ENCODE measurements at regions not wholly inside any gene's neighbourhood (a gene's known extent, or its start where the extent isn't known, plus 50 kb on each side); places are given as distances from the start of the nearest gene placed in this dataset.

DNA sequence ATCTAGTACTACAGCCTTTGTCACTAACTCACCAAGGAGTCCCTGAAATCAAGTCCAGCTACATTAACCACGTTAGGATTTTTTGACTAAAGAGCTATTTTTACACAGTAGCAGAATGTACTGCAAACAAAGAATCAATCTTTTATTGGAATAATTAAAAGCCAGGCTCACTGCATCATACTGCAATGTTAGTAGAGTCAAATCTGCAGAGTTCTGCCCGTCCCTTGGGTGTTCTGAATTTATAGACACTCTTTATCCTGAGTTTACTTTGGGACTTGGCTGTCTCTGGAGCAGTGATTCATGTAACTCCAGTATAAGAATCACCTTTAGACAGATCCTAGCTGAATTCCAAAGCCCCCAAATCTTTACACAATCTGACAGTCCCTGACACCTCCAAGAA lies 127.9 kb upstream of the THSD7B start:
- TF ChIP-seq BACH1 (IDR thresholded peaks at IDR 0.05; ENCODE audit: borderline replicate concordance) (no peak), HDAC6 (IDR thresholded peaks at IDR 0.05; ENCODE audit: unreplicated experiment) (no peak), SIX5 (IDR thresholded peaks at IDR 0.05; ENCODE audit: low read depth, low read length, severe bottlenecking) (no peak), YY1 (IDR thresholded peaks at IDR 0.05; ENCODE audit: low read depth, low read length) (no peak), KDM1A (IDR thresholded peaks at IDR 0.05; ENCODE audit: borderline replicate concordance) (no peak), CREM (IDR thresholded peaks at IDR 0.05; ENCODE audit: low read depth) (no peak), EGR1 (IDR thresholded peaks at IDR 0.05; ENCODE audit: borderline replicate concordance in 1 of 2, low read depth in 2 of 2, low read length in 2 of 2) (no peak), RCOR1 (conservative IDR thresholded peaks at IDR 0.05; ENCODE audit: low read depth, low read length) (no peak)
- TF ChIP-seq, protein P1, sequence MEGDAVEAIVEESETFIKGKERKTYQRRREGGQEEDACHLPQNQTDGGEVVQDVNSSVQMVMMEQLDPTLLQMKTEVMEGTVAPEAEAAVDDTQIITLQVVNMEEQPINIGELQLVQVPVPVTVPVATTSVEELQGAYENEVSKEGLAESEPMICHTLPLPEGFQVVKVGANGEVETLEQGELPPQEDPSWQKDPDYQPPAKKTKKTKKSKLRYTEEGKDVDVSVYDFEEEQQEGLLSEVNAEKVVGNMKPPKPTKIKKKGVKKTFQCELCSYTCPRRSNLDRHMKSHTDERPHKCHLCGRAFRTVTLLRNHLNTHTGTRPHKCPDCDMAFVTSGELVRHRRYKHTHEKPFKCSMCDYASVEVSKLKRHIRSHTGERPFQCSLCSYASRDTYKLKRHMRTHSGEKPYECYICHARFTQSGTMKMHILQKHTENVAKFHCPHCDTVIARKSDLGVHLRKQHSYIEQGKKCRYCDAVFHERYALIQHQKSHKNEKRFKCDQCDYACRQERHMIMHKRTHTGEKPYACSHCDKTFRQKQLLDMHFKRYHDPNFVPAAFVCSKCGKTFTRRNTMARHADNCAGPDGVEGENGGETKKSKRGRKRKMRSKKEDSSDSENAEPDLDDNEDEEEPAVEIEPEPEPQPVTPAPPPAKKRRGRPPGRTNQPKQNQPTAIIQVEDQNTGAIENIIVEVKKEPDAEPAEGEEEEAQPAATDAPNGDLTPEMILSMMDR (IDR thresholded peaks at IDR 0.05 in 2 of 3, conservative IDR thresholded peaks at IDR 0.05 in 1 of 3; ENCODE audit: control insufficient read depth in 2 of 3, extremely low read depth in 1 of 3, insufficient read depth in 1 of 3, low read depth in 3 of 3, low read length in 3 of 3) = no peak
- TF ChIP-seq, protein P2, sequence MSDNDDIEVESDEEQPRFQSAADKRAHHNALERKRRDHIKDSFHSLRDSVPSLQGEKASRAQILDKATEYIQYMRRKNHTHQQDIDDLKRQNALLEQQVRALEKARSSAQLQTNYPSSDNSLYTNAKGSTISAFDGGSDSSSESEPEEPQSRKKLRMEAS (IDR thresholded peaks at IDR 0.05; ENCODE audit: low read depth, low read length) = no peak
- TF ChIP-seq, protein P3, sequence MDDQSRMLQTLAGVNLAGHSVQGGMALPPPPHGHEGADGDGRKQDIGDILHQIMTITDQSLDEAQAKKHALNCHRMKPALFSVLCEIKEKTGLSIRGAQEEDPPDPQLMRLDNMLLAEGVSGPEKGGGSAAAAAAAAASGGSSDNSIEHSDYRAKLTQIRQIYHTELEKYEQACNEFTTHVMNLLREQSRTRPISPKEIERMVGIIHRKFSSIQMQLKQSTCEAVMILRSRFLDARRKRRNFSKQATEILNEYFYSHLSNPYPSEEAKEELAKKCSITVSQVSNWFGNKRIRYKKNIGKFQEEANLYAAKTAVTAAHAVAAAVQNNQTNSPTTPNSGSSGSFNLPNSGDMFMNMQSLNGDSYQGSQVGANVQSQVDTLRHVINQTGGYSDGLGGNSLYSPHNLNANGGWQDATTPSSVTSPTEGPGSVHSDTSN (IDR thresholded peaks at IDR 0.05; ENCODE audit: insufficient replicate concordance, low read depth, low read length) = no peak

Data from GM12878 (cell line).